Lung (tissue), 11 donors: ENCODE measurements at regions not wholly inside any gene's neighbourhood (a gene's known extent, or its start where the extent isn't known, plus 50 kb on each side); places are given as distances from the start of the nearest gene placed in this dataset.

ENCODE experiments used
- ATAC-seq: fragments of 200-7000 bp; cut with Tn5 transposase; one replicate; pipeline ENCODE4 v1.9.1; 2020; ENCODE audit warnings: moderate number of reproducible peaks; ENCODE audit not compliant: insufficient read depth, low FRiP score
- DNase-seq, 3 donors: peaks; one replicate each; pipeline ENCODE4 v3.0.0-alpha.2; 2013 to 2017
- H3K27ac ChIP-seq, 2 donors: one replicate each; pipeline ENCODE4 v1.5.1; 2013; ENCODE audit warnings: mild to moderate bottlenecking in 2 of 2, moderate library complexity in 2 of 2, control low read depth in 1 of 2, inconsistent platforms in 1 of 2, low read depth in 1 of 2, low read length in 1 of 2
- H3K27me3 ChIP-seq, 3 donors: one replicate each; pipeline ENCODE4 v1.5.1; 2013; ENCODE audit warnings: low read length in 2 of 3; ENCODE audit not compliant: control insufficient read depth in 3 of 3, insufficient read depth in 3 of 3
- H3K36me3 ChIP-seq, 4 donors: one replicate each; pipeline ENCODE4 v1.5.1; 2013; ENCODE audit warnings: low read length in 4 of 4, mild to moderate bottlenecking in 1 of 4, moderate library complexity in 1 of 4; ENCODE audit not compliant: control insufficient read depth in 4 of 4, insufficient read depth in 4 of 4
- H3K4me1 ChIP-seq, 5 donors: one replicate each; pipeline ENCODE4 v1.5.1; 2013; ENCODE audit warnings: low read length in 5 of 5, mild to moderate bottlenecking in 2 of 5, moderate library complexity in 1 of 5; ENCODE audit not compliant: control insufficient read depth in 5 of 5, insufficient read depth in 5 of 5
- H3K4me3 ChIP-seq: one replicate; pipeline ENCODE4 v1.5.1; 2013; ENCODE audit warnings: mild to moderate bottlenecking, control low read depth, moderate library complexity
- H3K9ac ChIP-seq, 2 donors: one replicate each; pipeline ENCODE4 v1.5.1; 2013; ENCODE audit warnings: low read length in 2 of 2, control low read depth in 1 of 2; ENCODE audit not compliant: insufficient read depth in 1 of 2
- H3K9me3 ChIP-seq, 4 donors: one replicate each; pipeline ENCODE4 v1.5.1; 2013; ENCODE audit warnings: low read length in 3 of 4, mild to moderate bottlenecking in 1 of 4, moderate library complexity in 1 of 4; ENCODE audit not compliant: control insufficient read depth in 4 of 4, insufficient read depth in 3 of 4
- CTCF ChIP-seq: IDR thresholded peaks from 2 replicates; pipeline ENCODE4 v1.5.1; 2012; ENCODE audit warnings: mild to moderate bottlenecking; ENCODE audit errors: control extremely low read depth, extremely low read depth
- WGBS, 2 donors: extraction: QIAGEN DNeasy Blood & Tissue Kit; methylation state at CpG; one replicate each; pipeline ENCODE4 v1.1.7; 2013; 5-methylcytosine and 5-hydroxymethylcytosine counted together
- donor health status: control.
- donor health status: control.
- donor health status: Bipolar disorder and iron deficiency.
- donor health status: healthy.
- donor health status: DM: yes; HTN: yes; CAD: no.

GRCh38 chr1:191142748-191143147 lies 665.1 kb upstream of the BRINP3 start:
- Histone ChIP-seq H3K9ac (no peak overlapping the region), H3K27ac (no peak overlapping the region), H3K4me3 (no peak overlapping the region), H3K4me1 (no peaks in the 10 kb centered on the region), H3K9me3 (peaks cover 0 to 2% (median 0%) of the 10 kb centered on the region in 4 donors), H3K27me3 (no peaks in the 10 kb centered on the region), H3K36me3 (no peaks in the 10 kb centered on the region)
- no peak for DNase-seq
- 61% methylated on average over 3 of the region's 3 CpGs for WGBS, 2 donors
- no peak for ATAC-seq
- no peak for TF ChIP-seq CTCF

GRCh38 chr1:191145834-191146233 lies 668.2 kb upstream of the BRINP3 start:
- no peak for ATAC-seq
- Histone ChIP-seq H3K4me3 (no peak overlapping the region), H3K9me3 (peaks cover 0 to 2% (median 0%) of the 10 kb centered on the region in 4 donors), H3K9ac (no peak overlapping the region), H3K27ac (no peak overlapping the region), H3K36me3 (no peaks in the 10 kb centered on the region), H3K27me3 (no peaks in the 10 kb centered on the region), H3K4me1 (no peaks in the 10 kb centered on the region)
- no peak for TF ChIP-seq CTCF
- no peak for DNase-seq
- 79 to 89% methylated on average over 3 of the region's 3 CpGs for WGBS, 2 donors

GRCh38 chr1:191151321-191151807 lies 673.7 kb upstream of the BRINP3 start:
- WGBS, 2 donors, result 93 to 96% methylated on average over 36 to 39 of the region's 39 CpGs
- no peak overlapping the region for H3K27ac ChIP-seq
- no peaks in the 10 kb centered on the region for H3K4me1 ChIP-seq
- no peaks in the 10 kb centered on the region for H3K36me3 ChIP-seq
- no peak for TF ChIP-seq CTCF
- H3K4me3 ChIP-seq, result no peak overlapping the region
- H3K9ac ChIP-seq, result no peak overlapping the region
- no peaks in the 10 kb centered on the region for H3K27me3 ChIP-seq
- ATAC-seq, result no peak
- DNase-seq, result no peak
- no peaks in the 10 kb centered on the region for H3K9me3 ChIP-seq

GRCh38 chr1:191152776-191153175 lies 675.1 kb upstream of the BRINP3 start:
- whole genome bisulfite sequencing, 2 donors, result 64 to 69% methylated on average over 4 of the region's 4 CpGs
- no peaks in the 10 kb centered on the region for H3K36me3 ChIP-seq
- no peak for TF ChIP-seq CTCF
- no peaks in the 10 kb centered on the region for H3K27me3 ChIP-seq
- DNase-seq (no peak), ATAC-seq (no peak)
- no peak overlapping the region for H3K27ac ChIP-seq
- no peak overlapping the region for H3K4me3 ChIP-seq
- H3K9ac ChIP-seq, result no peak overlapping the region
- no peaks in the 10 kb centered on the region for H3K4me1 ChIP-seq
- no peaks in the 10 kb centered on the region for H3K9me3 ChIP-seq
